Kidney epithelial cell (primary cell): ENCODE measurements at regions not wholly inside any gene's neighbourhood (a gene's known extent, or its start where the extent isn't known, plus 50 kb on each side); places are given as distances from the start of the nearest gene placed in this dataset.
"Not testable (repeated sequence)": the region's sequence is repeated elsewhere in the genome, so short reads cannot be mapped to it uniquely, and the experiment has no call there.

ENCODE experiments used
- DNase-seq: peaks from one replicate; pipeline ENCODE4 v3.0.0-alpha.2; 2010; ENCODE audit warnings: low read depth
- H3K27me3 ChIP-seq: 2 replicates; pipeline ENCODE4 v1.6.0; 2011; ENCODE audit warnings: low read length; ENCODE audit not compliant: control insufficient read depth, insufficient read depth
- H3K36me3 ChIP-seq: 2 replicates; pipeline ENCODE4 v1.5.1; 2011; ENCODE audit warnings: low read length; ENCODE audit not compliant: control insufficient read depth, insufficient read depth
- H3K4me3 ChIP-seq: 2 replicates; pipeline ENCODE4 v1.5.1; 2011; ENCODE audit warnings: low read depth, mild to moderate bottlenecking, control low read depth, low read length
- CTCF ChIP-seq: IDR thresholded peaks from 2 replicates; pipeline ENCODE4 v1.5.1; 2011; ENCODE audit warnings: mild to moderate bottlenecking, moderate library complexity, low read length, control low read depth, inconsistent platforms; ENCODE audit not compliant: insufficient read depth, poor library complexity, severe bottlenecking

- Histone ChIP-seq H3K4me3 (no peak overlapping the region), H3K36me3 (no peaks in the 10 kb centered on the region), H3K27me3 (no peaks in the 10 kb centered on the region)
- TF ChIP-seq CTCF = no peak
- DNase-seq = no peak
These were observed 353.0 kb upstream of the RGS17 start for GRCh38 chr6:153484056-153484455.

GRCh38 chr6:153476243-153476642, 345.2 kb upstream of the RGS17 start:
- DNase-seq = no peak
- TF ChIP-seq CTCF = no peak
- H3K27me3 ChIP-seq = no peaks in the 10 kb centered on the region
- no peak overlapping the region for H3K4me3 ChIP-seq
- H3K36me3 ChIP-seq = no peaks in the 10 kb centered on the region

- TF ChIP-seq CTCF = no peak
- Histone ChIP-seq H3K27me3 (no peaks in the 10 kb centered on the region), H3K36me3 (no peaks in the 10 kb centered on the region), H3K4me3 (no peak overlapping the region)
- no peak for DNase-seq
These were observed 334.0 kb upstream of the RGS17 start for GRCh38 chr6:153465050-153465449.

GRCh38 chr6:153449279-153449678, 318.2 kb upstream of the RGS17 start:
- H3K4me3 ChIP-seq = no peak overlapping the region
- H3K27me3 ChIP-seq = no peaks in the 10 kb centered on the region
- DNase-seq = no peak
- H3K36me3 ChIP-seq = no peaks in the 10 kb centered on the region
- TF ChIP-seq CTCF = no peak

GRCh38 chr6:153442749-153443148, 311.7 kb upstream of the RGS17 start:
- DNase-seq, H3K36me3 ChIP-seq, H3K4me3 ChIP-seq, H3K27me3 ChIP-seq: not testable (repeated sequence)

GRCh38 chr6:153442096-153442495, 311.0 kb upstream of the RGS17 start:
- no peak for DNase-seq
- Histone ChIP-seq H3K36me3 (no peaks in the 10 kb centered on the region), H3K4me3 (no peak overlapping the region), H3K27me3 (no peaks in the 10 kb centered on the region)
- no peak for TF ChIP-seq CTCF
